NCI-H748 treated with DMSO at 0.1 percent for 48 hours (cell line): ENCODE measurements at regions not wholly inside any gene's neighbourhood (a gene's known extent, or its start where the extent isn't known, plus 50 kb on each side); places are given as distances from the start of the nearest gene placed in this dataset.

Experiments used
- DNase-seq: peaks from one replicate; lab custom pipeline; 2025; lab: John Stamatoyannopoulos, UW

DNA sequence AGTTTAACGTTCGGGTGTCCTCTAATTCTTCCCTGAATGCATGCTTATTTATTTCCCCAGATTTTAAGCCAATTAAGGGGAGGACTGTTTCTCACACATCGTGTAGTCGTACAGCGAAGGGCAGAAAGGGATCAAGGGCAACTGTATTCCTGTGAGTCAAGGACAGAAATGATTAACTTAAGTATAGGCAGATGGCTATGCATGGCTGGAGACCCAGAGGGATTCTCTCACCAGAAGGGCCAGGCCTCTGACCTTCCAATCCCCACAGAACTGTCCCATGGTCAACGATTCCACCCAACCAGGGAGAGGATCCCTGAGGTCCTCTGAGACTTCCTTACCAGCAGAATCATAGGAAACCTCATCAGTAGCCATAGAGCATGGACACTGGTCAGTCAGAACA lies 161.8 kb upstream of the MAP1B start:
- no peak for DNase-seq

GRCh38 chr5:71946343-71947030 lies 160.8 kb upstream of the MAP1B start:
- no peak for DNase-seq

DNA sequence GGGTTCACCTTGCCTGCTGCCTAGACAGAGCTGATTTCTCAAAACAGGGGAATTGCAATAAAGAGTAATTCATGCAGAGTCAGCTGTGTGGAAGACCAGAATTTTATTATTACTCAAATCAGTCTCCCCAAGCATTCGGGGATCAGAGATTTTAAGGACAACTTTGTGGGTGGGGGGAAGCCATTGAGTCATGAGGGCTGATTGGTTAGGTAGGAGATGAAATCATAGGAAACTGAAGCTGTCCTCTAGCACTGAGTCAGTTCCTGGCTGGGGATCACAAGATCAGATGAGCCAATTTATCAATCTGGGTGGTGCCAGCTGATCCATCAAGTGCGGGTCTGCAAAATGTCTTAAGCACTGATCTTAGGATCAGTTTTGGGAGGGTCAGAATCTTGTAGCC lies 159.1 kb upstream of the MAP1B start:
- DNase-seq, result no peak

- no peak for DNase-seq
These were observed 157.5 kb upstream of the MAP1B start for GRCh38 chr5:71949772-71950171.

- DNase-seq, result no peak
These were observed 153.4 kb upstream of the MAP1B start for GRCh38 chr5:71953866-71954265.

DNA sequence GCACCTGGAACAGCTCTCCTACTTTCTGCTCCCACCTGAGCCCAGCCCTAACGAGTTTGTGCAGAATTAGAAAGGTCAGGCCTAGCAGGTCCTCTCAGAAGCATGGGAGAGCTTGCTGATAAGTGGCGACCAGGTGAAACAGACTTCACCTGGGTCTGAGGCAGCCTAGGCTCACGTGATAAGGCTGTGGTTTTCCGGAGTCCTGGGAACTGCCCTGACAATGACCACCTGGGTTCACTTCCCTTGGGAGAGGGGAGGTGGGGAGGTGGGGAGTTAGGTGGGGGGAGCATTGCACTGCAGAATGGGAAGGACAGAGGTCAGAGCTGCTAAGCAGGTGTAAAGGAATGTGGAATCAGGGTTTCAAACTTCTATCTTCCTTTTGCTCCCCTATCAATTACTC lies 152.9 kb upstream of the MAP1B start:
- no peak for DNase-seq

DNA sequence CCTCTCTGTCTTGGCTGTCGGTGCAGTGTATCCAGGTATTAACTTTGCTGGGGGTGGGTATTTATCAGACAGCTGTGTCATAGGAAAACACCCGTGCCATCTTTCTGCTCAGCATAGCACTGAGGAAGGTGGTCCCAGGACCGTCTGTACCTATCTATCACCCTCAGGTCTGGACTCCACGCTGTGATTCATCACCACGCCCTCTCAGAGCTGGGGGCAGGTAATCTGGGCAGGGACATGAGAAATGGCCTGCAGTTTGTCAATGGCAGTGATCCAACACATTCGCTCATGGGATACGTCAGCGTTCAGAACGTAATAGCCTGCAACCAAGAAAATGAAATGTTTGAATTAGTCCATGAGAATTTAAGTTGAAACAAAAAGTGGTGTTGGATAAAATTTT lies 151.6 kb upstream of the MAP1B start:
- no peak for DNase-seq

DNA sequence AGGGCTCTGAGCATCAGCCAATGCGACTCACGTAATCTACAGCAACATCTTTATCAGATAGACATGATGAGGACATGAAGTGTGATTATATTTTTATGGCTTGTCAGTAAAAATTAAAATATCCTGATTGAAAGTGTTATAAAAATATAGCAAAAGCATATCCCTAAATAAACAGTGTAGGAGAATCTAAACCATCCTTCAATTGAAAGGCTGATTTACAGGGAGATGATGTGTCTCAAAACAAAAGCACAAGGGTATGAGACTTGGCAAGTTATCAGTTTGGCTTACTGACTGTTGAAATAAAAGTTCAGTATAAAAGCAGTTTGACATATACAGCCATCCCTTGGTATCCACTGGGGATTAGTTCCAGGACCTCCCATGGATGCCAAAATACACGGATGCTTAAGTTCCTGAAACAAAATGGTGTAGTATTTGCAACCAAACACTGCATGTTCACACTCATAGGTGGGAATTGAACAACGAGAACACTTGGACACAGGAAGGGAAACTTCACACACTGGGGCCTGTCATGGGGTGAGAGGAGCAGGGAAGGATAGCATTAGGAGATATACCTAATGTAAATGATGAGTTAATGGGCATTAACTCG lies 149.9 kb upstream of the MAP1B start:
- DNase-seq, result no peak

DNA sequence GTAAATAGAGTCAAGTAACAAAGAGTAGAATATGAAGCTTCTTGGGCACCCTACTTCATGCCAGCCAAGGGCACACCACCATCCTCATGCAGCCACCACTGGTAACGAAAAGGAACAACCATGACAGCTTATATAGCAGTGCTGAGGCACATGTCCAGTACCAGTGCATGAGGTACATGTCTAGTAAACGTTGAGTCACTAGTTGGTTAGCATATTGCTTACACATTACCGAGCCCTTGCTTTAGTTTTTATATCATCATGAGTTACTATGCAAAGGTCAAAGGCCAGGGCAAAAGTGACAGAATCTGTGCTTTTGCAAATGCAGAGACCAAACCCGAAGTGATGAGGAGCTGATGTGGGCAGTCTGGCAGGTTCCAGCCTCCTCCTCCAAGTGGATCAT lies 147.1 kb upstream of the MAP1B start:
- no peak for DNase-seq

DNA sequence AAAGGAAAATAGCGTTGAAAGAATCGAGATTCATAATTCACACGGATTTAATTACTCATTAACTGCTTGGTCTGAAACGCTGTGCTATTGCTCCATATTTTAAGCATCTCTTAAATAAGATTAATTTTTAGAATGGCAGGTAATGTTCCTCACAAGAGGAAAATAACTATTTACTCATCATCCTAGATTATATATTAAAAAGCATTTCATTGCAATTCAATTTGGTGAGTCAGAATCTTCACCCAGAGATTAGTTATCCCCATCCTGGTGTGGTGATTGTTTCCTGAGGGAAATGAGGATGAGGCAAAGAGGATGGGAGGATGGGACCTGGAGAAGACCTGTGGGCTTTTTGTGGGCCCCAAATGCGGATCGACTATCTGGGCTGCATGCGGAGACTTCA lies 145.5 kb upstream of the MAP1B start:
- no peak for DNase-seq

- no peak for DNase-seq
These were observed 137.8 kb upstream of the MAP1B start for GRCh38 chr5:71969460-71969859.

- DNase-seq, result no peak
These were observed 135.4 kb upstream of the MAP1B start for GRCh38 chr5:71971862-71972261.

DNA sequence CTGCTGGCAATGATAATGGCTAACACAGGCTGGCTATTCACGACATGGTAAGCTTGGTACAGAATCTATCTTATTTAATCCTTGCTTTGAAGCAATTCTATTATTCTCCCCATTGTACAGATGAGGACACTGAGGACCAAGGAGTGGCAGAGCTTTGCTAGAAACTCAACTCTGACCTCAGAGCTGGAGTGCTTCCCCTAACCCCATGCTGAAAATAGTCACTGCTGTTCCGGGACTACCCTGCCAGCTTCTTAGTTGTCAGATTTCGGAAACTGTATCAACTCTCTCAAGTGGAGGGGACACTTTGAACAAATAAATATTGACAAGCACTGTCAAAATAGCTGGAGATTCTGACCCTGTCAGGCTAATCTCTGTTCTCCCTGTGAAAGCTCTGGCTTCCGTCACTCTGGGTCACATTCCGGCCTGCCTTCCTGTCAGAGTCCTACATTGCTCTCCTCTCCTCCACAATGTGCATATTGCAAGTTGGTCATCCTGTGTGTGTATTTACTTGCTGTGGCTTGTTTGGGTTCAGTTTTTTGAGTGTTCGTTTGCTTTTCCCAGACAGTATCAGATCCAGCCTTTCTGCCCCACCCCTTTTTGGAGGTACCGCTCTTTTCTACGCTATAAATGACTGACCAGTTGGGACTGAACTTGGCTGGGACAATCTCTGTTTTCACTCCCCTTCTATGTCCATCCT lies 134.3 kb upstream of the MAP1B start:
- no peak for DNase-seq

- DNase-seq, result no peak
These were observed 133.7 kb upstream of the MAP1B start for GRCh38 chr5:71973563-71973962.

- DNase-seq, result no peak
These were observed 133.1 kb upstream of the MAP1B start for GRCh38 chr5:71974165-71974564.

DNA sequence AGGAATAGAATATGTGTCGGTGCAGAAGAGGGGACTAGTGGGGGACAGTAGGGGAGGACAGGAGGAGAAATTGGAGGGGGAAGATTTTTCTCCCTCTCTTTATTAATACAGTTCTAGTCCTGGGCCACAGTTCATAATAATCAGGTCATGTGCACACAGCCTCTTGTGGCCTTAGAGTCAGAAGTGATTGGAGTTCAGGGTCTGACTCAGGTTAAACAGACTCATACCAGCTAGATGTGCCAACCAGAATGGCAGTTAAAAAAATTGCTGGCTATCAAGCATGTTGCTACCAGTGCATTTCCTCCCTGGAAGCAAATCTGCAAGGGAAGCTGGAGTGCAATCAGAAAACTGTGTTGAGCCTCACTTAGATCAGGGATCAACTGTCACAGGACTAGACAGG lies 132.7 kb upstream of the MAP1B start:
- no peak for DNase-seq

- no peak for DNase-seq
These were observed 130.8 kb upstream of the MAP1B start for GRCh38 chr5:71976449-71976848.

- DNase-seq, result no peak
These were observed 130.0 kb upstream of the MAP1B start for GRCh38 chr5:71977311-71977710.

GRCh38 chr5:71978216-71978615 lies 129.1 kb upstream of the MAP1B start:
- DNase-seq, result no peak

DNA sequence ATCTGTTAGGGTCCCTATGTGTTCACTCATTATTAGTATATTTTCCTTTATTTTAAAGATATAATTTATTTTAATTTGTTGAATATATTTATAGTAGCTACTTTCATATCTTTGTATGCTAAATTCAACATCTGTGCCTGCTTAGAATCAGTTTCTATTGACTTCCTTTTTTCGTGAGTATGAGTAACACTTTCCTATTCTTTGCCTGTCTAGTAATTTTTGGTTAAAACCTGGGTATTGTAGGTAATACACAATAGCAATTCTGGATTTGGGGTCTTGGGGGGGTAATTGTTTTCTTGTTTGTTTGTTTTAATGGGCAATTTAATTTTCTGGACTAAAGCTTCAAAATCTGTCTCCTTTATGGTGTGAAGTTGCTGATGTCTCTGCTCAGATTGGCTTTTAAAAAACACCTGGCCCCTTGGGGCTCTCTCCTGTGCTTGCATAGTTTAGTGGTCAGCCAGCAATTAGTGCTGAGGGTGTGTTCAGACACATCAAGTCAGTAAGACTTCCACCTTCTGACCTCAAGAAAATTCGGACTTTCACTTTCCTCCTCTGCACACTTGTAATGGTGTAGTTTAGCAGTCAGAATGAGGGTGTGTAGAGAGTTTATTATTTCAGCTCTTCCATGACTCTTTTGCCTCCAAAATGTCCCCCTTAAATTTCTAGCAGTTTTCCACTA lies 124.4 kb upstream of the MAP1B start:
- DNase-seq, result no peak

- DNase-seq, result no peak
These were observed 121.2 kb upstream of the MAP1B start for GRCh38 chr5:71986101-71986500.

- no peak for DNase-seq
These were observed 118.5 kb upstream of the MAP1B start for GRCh38 chr5:71988808-71989207.

DNA sequence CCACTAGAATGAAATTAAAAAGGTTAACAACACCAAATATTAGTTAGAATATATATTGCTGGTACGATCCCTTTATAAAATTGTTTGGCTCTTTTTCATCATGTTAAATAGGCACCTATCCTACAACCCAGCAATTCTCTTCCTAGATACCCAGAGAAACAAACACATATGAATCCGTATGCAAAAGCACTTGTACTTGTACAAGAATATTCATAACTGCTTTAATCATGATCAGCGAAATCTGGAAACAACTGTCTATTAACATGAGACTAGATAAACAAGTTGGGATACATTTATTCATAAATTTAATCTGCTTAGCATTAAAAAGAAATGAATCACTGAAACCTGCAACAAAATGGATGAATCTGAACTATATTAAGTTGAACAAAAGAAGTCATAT lies 113.7 kb upstream of the MAP1B start:
- no peak for DNase-seq
